Stimulated activated CD4-positive, alpha-beta T cell treated with anti-CD3 and anti-CD28 coated beads, Interleukin-1b, Interleukin-23, amount 100 ng/mL, for 48 hours (primary cell): ENCODE measurements at regions not wholly inside any gene's neighbourhood (a gene's known extent, or its start where the extent isn't known, plus 50 kb on each side); places are given as distances from the start of the nearest gene placed in this dataset.
"Not testable (repeated sequence)": the region's sequence is repeated elsewhere in the genome, so short reads cannot be mapped to it uniquely, and the experiment has no call there.

Experiments used
- DNase-seq: peaks from one replicate; pipeline ENCODE4 v3.0.0-alpha.2; 2020

GRCh38 chr4:57989430-57989829 lies 879.2 kb upstream of the IGFBP7 start:
- DNase-seq: no peak

- no peak for DNase-seq
Observed at GRCh38 chr4:57985161-57985560, 875.0 kb upstream of the IGFBP7 start.

- DNase-seq: no peak
Observed at GRCh38 chr4:57981123-57981522, 870.9 kb upstream of the IGFBP7 start.

DNA sequence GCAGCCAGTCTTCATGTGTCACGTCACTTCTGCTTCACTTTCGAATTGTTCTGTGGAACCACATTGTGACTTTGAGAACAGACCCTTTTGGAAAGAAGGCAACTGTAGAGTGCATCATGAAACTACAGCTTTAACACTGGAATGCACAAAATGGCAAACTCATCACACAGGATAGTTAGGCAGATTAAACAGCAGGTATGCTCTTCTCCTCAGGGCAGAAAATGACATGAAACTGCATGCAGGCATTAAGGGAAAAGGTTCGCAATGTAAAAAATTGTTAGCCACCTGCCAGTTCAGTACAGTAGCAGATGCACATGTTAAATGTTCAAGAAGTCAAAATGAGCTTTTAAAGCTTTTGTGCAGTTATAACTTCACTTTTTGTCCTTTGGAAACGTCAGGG lies 864.6 kb upstream of the IGFBP7 start:
- DNase-seq: no peak

DNA sequence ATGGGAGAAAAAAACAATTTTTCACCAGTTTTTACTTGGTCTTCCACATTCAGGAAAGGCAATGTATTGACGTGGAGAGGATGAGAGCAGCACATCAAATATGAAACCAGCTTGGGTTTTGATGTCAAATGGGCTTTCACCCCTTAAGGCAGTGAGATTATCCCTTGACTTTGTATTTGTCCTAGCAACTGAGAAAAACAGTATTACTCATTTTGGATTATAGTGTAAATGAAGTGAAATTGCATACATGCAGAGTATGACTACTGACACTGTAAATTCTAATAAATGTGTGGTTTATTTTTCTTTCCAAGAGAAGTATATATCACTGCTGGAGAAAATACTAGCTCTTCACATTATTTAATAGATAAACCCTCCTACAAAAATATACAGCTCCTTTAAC lies 863.6 kb upstream of the IGFBP7 start:
- no peak for DNase-seq

DNA sequence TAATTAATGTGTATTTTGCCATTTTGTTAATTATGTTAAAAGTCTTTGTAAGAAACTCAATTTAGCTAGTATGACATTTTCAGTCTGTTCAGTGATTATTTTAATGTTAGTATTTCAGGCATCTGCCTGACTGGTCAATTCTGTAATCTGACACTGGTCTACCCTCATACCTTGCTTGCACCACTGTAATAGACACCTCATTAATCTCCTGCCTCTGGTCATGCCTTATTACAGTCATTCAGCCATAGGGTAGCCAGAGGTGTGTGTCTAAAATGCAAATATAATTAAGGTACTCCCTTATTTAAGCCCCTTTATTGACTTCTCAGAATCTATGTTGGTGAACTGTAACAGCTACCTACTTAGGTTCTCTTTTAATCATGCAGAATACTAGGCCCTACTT lies 861.1 kb upstream of the IGFBP7 start:
- DNase-seq: no peak

- DNase-seq: no peak
Observed at GRCh38 chr4:57966987-57967760, 857.0 kb upstream of the IGFBP7 start.

DNA sequence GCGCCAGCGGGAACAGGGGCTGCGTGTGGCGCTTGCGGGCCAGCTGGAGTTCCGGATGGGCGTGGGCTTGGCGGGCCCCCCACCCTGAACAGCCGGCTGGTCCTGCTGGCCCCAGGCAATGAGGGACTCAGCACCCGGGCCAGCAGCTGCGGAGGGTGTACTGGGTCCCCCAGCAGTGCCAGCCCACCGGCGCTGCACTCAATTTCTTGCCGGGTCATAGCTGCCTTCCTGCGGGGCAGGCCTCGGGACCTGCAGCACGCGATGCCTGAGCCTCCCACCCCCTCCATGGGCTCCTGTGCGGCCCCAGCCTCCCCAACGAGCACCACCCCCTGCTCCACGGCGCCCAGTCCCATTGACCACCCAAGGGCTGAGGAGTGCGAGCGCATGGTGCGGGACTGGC lies 855.2 kb upstream of the IGFBP7 start:
- not testable (repeated sequence) for DNase-seq

DNA sequence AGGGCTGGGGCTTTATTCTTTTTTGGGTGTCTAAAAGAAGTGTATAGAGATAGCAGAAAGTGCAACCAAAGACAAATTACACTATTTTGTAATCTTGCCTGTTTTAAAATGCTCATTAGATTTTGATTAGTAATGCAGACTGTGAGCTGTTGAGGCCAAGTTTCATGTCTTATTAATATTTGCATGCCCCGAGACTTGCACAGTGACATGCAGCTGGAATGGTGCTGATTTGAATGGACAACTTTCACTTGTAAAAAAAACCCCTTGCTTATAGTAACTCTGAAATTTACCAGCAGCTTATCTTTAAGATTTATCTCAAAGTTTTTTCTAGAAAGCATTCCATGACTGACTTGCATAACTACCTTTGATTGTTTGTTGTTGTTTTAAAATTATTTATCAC lies 835.1 kb upstream of the IGFBP7 start:
- no peak for DNase-seq

DNA sequence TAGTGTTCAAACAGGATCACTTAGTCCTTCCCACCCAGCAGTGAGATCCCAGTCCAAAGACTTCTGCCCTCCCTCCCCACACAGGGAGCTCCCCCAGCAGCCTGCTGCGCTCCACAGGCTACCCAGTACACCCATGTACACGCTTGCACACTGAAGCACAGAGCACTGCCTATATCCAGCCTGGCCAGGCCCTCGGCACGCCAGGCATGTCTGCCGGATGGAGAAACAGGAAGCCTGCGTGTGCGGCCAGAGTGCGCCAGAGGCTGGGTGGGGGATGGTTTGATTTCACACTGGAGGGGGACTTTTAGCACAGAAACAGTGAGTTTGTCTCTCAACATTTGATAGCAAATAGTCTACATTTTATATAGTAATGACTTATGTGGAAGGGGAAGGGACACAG lies 833.5 kb upstream of the IGFBP7 start:
- no peak for DNase-seq

DNA sequence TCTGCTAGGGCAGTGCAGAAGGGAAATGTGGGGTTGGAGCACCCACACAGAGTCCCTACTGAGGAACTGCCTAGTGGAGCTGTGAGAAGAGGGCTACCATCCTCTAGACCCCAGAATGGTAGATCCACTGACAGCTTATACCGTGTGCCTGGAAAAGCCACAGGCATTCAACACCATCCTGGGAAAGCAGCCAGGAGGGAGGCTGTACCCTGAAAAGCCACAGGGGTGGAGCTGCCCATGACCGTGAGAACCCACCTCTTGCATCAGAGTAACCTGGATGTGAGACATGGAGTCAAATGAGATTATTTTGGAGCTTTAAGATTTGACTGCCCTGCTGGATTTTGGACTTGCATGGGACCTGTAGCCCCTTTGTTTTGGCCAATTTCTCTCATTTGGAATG lies 827.1 kb upstream of the IGFBP7 start:
- DNase-seq: not testable (repeated sequence)

DNA sequence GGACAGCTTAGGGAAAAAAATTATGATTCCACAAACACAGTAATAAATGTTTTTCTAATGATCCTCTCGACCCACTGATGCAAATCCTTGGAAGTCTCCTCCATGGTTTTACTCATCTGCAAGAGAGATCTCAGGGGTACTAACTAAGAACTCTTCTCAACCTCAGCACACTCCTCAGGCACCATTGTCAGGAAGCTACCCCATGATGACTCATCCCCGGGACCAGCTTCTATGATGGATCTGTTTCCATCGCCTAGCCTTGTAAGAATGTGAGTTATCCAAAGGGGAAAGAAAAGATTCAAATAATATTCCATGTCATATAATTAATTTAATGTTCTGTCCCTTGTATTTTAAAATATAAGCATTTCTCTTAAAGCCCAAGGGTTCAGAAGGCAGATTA lies 816.1 kb upstream of the IGFBP7 start:
- no peak for DNase-seq

GRCh38 chr4:57924951-57925350 lies 814.8 kb upstream of the IGFBP7 start:
- DNase-seq: no peak

GRCh38 chr4:57916479-57916878 lies 806.3 kb upstream of the IGFBP7 start:
- DNase-seq: no peak

DNA sequence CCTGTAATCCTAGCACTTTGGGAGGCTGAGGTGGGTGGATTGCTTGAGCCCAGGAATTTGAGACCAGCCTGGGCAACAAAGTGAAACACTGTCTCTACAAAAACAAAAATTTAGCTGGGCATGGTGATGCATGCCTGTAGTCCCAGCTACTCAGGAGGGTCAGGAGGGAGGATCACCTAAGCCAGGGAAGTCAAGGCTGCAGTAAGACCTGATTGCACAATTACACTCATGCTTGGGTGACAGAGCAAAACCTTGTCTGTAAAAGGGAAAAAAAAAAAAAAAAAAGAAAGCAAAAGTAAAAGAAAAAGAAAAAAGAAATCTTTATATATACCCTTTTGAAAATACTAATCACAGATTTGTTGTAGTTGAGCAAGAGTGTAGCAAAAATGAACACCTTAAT lies 801.0 kb upstream of the IGFBP7 start:
- DNase-seq: no peak

- DNase-seq: no peak
Observed at GRCh38 chr4:57910151-57910550, 800.0 kb upstream of the IGFBP7 start.

DNA sequence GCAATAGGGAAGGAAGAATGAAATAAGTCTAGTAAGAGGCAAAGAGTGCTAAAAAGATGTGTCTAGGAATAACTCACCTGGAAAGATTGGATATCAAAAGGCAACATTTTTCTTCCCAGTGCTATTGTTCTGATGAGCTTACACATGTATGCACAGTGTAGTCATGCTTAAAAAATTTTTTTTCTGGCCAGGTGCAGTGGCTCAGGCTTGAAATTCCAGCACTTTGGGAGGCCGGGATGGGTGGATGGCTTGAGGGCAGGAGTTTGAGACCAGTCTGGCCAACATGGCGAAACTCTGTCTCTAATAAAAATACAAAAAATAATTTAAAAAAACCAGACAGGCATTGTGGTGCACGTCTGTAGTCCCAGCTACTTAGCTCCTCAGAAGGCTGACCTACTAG lies 795.8 kb upstream of the IGFBP7 start:
- no peak for DNase-seq

DNA sequence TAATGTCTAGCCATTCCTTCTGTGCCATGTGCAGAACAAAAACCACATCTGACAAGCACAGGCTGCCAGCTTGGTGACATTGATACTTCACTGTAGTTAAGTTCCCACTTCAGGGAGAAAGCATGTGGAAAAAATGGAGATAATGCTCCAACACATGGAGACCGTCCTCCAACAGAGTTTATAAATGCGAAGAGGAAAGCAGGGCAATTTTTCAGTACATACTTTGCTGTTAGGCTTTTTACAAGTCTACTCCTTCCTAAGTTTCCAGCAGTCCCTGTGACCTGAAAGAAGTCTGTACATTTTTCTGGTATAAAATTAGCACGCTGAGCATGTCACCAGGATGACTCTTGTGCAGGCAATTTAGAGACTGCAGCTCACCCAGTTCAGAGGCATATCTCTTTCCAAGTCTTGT lies 766.9 kb upstream of the IGFBP7 start:
- no peak for DNase-seq

- no peak for DNase-seq
Observed at GRCh38 chr4:57875829-57876392, 765.7 kb upstream of the IGFBP7 start.

DNA sequence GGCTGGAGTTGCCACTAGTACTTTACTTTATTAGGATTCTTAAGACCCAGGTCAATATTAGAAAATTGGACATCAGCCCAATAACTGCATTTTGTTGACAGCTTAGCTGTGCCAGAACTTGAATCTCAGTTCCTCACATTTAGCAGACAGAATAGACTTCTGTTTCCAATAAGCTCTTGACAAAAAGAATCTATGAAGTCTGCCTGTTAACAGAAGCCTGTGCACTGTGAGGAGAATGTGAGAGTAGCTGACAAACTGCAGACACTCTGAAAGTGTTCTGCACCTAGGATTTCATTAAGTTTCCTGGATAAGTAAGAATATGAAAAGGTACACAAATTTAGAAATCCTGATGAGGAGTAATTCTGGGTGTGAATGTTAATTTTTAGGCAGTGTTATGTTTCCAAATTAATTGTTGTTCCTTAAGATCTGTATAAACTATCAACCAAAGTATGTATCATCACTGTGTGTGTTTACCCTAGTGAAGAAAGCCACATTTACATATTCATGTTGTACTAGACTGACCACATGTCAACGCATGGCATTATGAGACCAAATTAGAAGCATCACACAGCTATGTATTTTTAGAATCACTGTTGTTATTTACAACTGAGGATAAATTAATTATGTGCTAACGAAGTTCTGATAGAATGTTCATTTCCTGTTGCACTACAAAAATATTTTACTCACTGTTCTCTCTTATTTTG lies 756.4 kb upstream of the IGFBP7 start:
- DNase-seq: no peak

- no peak for DNase-seq
Observed at GRCh38 chr4:57865264-57865663, 755.1 kb upstream of the IGFBP7 start.

DNA sequence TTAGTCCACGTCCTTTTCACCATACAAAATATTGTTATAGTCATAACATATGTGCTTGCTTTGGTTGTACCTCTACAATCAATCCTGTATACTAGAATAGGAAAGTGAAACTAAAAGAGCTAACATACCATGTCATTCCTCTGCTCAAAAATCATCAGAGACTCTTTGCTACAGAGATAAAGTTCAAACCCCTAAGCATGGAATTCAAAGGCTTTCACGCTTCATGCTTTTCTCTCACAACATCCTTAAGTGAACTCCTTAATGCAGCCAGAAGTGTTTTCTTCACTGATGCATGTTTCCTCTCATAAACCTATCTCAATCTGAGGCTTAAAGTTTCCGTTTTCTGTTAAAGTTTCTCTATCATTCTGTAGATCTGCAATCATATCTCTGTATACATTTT lies 744.6 kb upstream of the IGFBP7 start:
- DNase-seq: no peak

DNA sequence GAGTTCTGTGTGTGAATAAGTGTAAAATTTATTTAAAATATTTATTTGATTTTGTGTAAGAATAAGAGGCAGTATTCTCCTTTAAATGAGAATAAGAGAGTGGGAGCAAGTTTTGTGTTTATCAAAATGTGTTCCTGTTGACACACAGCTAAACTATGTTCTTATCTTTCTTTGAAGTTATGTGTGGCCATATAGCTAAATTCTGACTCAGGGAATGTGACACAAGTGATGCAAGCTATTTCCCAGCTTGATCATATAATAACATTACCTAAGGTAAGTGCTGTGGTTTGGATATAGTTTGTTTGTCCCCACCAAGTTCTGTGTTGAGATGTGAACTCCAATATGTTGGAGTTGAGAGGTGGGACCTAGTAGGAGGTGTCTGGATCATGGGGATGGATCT lies 740.0 kb upstream of the IGFBP7 start:
- DNase-seq: no peak

DNA sequence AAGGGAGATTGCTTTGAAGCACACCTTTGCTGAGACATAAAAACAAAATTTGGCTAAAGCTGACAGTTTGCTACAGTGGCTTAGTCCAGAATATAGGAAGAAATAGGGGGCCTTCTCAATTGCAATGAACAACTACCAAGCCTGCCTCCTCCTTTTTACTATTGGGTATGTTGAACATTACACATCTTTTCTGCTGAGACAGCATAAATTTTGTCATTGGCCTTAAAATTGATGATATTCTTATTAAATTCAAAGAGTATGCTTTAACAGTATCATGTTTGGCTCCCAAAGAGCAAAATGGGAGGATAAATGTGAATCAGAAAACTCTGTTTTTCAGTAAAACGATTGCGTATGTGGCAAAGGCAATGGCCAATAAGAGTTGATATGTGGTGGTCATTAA lies 721.9 kb upstream of the IGFBP7 start:
- no peak for DNase-seq
